ENCODE measurements at regions not wholly inside any gene's neighbourhood (a gene's known extent, or its start where the extent isn't known, plus 50 kb on each side); places are given as distances from the start of the nearest gene placed in this dataset.
A peak's percentile ranks its signal among the peaks of the same experiment; 100 is the strongest.

- no peak overlapping the region for H3K4me3 ChIP-seq (ENCODE audit: low read depth, low read length)
- no peaks in the 10 kb centered on the region for H3K27me3 ChIP-seq (ENCODE audit: control insufficient read depth, insufficient read depth, low read length)
- no peaks in the 10 kb centered on the region for H3K36me3 ChIP-seq (ENCODE audit: control insufficient read depth, insufficient read depth, low read length)
- DNase-seq (ENCODE audit: low read depth) = no peak
- TF ChIP-seq CTCF (IDR thresholded peaks at IDR 0.05; ENCODE audit: insufficient read depth, low read length, poor library complexity, severe bottlenecking) = no peak
These were observed 961.2 kb downstream of the TMEM121 start for GRCh38 chr14:106487600-106487999.

- no peak for DNase-seq (ENCODE audit: low read depth)
- TF ChIP-seq CTCF (IDR thresholded peaks at IDR 0.05; ENCODE audit: insufficient read depth, low read length, poor library complexity, severe bottlenecking) = no peak
- no peaks in the 10 kb centered on the region for H3K36me3 ChIP-seq (ENCODE audit: control insufficient read depth, insufficient read depth, low read length)
- H3K27me3 ChIP-seq (ENCODE audit: control insufficient read depth, insufficient read depth, low read length) = no peaks in the 10 kb centered on the region
- no peak overlapping the region for H3K4me3 ChIP-seq (ENCODE audit: low read depth, low read length)
These were observed 961.9 kb downstream of the TMEM121 start for GRCh38 chr14:106488291-106488690.

- no peak overlapping the region for H3K4me3 ChIP-seq (ENCODE audit: low read depth, low read length)
- no peak for TF ChIP-seq CTCF (IDR thresholded peaks at IDR 0.05; ENCODE audit: insufficient read depth, low read length, poor library complexity, severe bottlenecking)
- H3K27me3 ChIP-seq (ENCODE audit: control insufficient read depth, insufficient read depth, low read length) = no peaks in the 10 kb centered on the region
- H3K36me3 ChIP-seq (ENCODE audit: control insufficient read depth, insufficient read depth, low read length) = no peaks in the 10 kb centered on the region
- no peak for DNase-seq (ENCODE audit: low read depth)
These were observed 962.9 kb downstream of the TMEM121 start for GRCh38 chr14:106489112-106489881.

- H3K27me3 ChIP-seq (ENCODE audit: control insufficient read depth, insufficient read depth, low read length) = no peaks in the 10 kb centered on the region
- no peaks in the 10 kb centered on the region for H3K36me3 ChIP-seq (ENCODE audit: control insufficient read depth, insufficient read depth, low read length)
- TF ChIP-seq CTCF (IDR thresholded peaks at IDR 0.05; ENCODE audit: insufficient read depth, low read length, poor library complexity, severe bottlenecking) = no peak
- no peak overlapping the region for H3K4me3 ChIP-seq (ENCODE audit: low read depth, low read length)
- DNase-seq (ENCODE audit: low read depth) = no peak
These were observed 964.1 kb downstream of the TMEM121 start for GRCh38 chr14:106490442-106490841.

- Histone ChIP-seq H3K36me3 (ENCODE audit: control insufficient read depth, insufficient read depth, low read length) (no peaks in the 10 kb centered on the region), H3K27me3 (ENCODE audit: control insufficient read depth, insufficient read depth, low read length) (no peaks in the 10 kb centered on the region), H3K4me3 (ENCODE audit: low read depth, low read length) (no peak overlapping the region)
- peak; percentile 13 for TF ChIP-seq CTCF (IDR thresholded peaks at IDR 0.05; ENCODE audit: insufficient read depth, low read length, poor library complexity, severe bottlenecking)
- no peak for DNase-seq (ENCODE audit: low read depth)
These were observed 965.5 kb downstream of the TMEM121 start for GRCh38 chr14:106491851-106492250.
